ENCODE measurements at regions not wholly inside any gene's neighbourhood (a gene's known extent, or its start where the extent isn't known, plus 50 kb on each side); places are given as distances from the start of the nearest gene placed in this dataset.

DNA sequence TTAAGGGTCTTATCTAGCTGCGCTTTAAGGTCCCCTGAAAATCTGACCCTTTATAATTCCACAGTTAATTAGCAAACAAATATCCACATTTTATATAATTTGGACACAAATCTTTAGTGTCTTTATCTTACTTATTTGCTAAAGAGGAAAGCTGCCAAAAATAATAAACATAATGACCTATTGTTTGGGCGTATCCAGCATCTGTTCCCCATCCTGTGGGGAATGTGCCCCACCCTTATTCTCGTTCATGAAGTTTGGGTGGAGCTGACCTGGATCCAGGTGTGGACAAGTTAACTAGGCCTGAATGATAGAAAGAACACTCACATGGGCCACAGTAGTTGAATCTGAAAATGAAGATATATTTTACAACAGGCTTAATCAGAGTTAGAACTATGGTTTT is 218.3 kb downstream of the CRPPA start:
- H3K27me3 Mint-ChIP-seq (ENCODE audit: low read depth) = no peaks in the 10 kb centered on the region
- H3K27ac Mint-ChIP-seq = no peak overlapping the region
- no peak for DNase-seq
- peaks cover 5% of the 10 kb centered on the region for H3K9me3 Mint-ChIP-seq (ENCODE audit: insufficient read depth)
- no peaks in the 10 kb centered on the region for H3K4me1 Mint-ChIP-seq (ENCODE audit: low read depth)
- H3K4me3 Mint-ChIP-seq = no peak overlapping the region
- ChIA-PET CTCF (no interaction called here), POLR2A (no interaction called here)
- ATAC-seq = no peak
- no peaks in the 10 kb centered on the region for H3K36me3 Mint-ChIP-seq (ENCODE audit: low read depth)

DNA sequence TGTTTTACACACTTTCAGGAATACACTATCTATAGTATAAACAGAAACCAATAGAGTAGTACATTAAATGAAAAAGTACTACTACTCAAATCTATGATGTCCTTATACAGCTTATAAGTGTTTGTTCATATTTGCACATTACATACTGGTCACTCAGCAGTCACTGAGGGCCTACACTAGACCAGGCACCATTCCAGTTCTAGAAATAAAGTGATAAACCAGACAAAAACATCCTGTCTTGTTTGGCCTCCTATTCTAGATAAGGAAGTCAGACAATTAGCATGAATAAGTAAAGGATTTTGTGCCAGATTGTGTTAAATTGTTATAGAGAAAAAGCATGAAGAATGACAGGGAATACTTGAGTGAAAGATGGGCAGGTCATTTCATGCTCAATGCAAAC is 219.0 kb downstream of the CRPPA start:
- DNase-seq (no peak), ATAC-seq (no peak)
- ChIA-PET CTCF (no interaction called here), POLR2A (no interaction called here)
- Mint-ChIP-seq H3K9me3 (ENCODE audit: insufficient read depth) (peaks cover 5% of the 10 kb centered on the region), H3K36me3 (ENCODE audit: low read depth) (no peaks in the 10 kb centered on the region), H3K27ac (no peak overlapping the region), H3K4me3 (no peak overlapping the region), H3K4me1 (ENCODE audit: low read depth) (no peaks in the 10 kb centered on the region), H3K27me3 (ENCODE audit: low read depth) (no peaks in the 10 kb centered on the region)

DNA sequence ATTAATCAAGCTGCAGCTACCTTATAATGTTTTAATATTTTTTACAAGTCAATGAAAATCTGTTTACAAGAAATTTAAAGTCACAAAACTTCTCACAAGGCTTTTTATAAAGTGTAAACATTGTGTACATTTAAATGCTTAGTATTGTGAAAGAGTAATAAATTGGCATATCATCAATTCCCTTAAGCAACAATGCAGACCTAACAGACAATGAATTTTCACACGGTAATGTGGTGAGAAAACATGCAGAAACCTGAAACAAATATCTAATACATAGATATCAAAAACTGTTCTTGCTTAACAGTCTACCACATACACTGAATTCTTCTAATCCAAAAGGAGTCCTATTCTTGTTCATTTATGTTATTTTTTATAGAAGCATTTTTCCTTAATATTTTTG is 220.7 kb downstream of the CRPPA start:
- DNase-seq = no peak
- CTCF ChIA-PET = interaction anchor here (1.3 kb wide), 1 partner anchor 102 kb away, joined by 3 read pairs; no protein-coding TSS in a partner anchor
- H3K27me3 Mint-ChIP-seq (ENCODE audit: low read depth) = no peaks in the 10 kb centered on the region

DNA sequence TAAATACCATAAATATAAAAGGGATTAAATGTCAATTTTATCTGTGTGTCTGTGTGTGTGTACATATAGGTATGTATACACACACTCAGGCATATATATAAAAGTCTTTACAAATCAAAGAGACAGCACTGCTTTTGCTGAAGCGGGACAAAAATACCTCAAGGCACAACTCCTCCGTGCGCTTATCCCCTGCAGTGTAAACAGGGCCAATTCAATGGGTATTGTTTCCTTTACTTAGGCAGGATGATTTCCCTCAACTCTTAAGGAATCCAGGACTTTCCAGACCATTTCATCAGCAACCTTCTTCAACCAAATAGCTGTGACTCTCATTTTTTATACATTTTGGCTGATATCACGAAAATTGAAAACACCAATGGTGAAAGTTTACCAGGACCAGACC is 227.7 kb downstream of the CRPPA start:
- Mint-ChIP-seq H3K36me3 (ENCODE audit: low read depth) (no peaks in the 10 kb centered on the region), H3K4me3 (no peak overlapping the region), H3K27ac (no peak overlapping the region), H3K27me3 (ENCODE audit: low read depth) (no peaks in the 10 kb centered on the region), H3K4me1 (ENCODE audit: low read depth) (no peaks in the 10 kb centered on the region), H3K9me3 (ENCODE audit: insufficient read depth) (no peaks in the 10 kb centered on the region)
- ChIA-PET POLR2A (no interaction called here), CTCF (interaction anchor here (0.7 kb wide), 1 partner anchor 1576 kb away, joined by 3 read pairs; no protein-coding TSS in a partner anchor)
- no peak for DNase-seq
- no peak for ATAC-seq

More for the DNA sequence above, 220.7 kb downstream of the CRPPA start:
- H3K9me3 Mint-ChIP-seq (ENCODE audit: insufficient read depth) = peaks cover 5% of the 10 kb centered on the region
- no peak for ATAC-seq
- H3K27ac Mint-ChIP-seq = no peak overlapping the region
- H3K4me3 Mint-ChIP-seq = no peak overlapping the region
- H3K36me3 Mint-ChIP-seq (ENCODE audit: low read depth) = no peaks in the 10 kb centered on the region
- H3K4me1 Mint-ChIP-seq (ENCODE audit: low read depth) = no peaks in the 10 kb centered on the region
- POLR2A ChIA-PET = no interaction called here

DNA sequence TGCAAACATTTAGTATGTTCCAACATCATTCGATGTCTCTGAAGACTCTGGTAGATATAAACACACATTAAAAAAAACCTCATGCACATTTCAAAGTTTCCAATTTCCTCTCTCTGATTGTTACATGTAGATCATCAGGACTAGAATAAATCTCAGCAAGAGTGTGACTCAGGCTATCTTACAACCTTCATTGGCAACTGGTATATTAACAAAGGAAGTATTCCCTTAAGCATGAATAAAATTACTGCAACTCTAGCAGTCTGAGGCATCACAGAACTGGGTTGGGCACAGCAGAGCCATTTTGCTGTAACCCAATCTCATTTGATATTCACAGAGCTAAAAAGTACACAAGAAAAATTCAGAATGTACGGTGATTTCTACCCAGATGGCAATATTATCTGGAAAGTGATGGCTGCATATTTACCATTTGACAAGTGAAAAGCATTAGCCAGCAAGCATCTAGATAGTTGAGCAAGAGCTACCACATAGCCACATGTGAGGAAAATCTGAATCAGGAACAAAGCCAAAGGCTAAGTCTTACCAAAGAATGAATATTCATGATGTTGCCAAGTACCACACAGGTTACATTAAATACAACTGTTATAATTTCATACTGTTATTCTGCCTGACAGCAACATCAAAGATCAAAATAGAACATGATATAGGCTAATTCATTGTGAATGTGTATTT is 232.2 kb downstream of the CRPPA start:
- ATAC-seq (no peak), DNase-seq (no peak)
- Mint-ChIP-seq H3K36me3 (ENCODE audit: low read depth) (no peaks in the 10 kb centered on the region), H3K27me3 (ENCODE audit: low read depth) (no peaks in the 10 kb centered on the region), H3K4me1 (ENCODE audit: low read depth) (no peaks in the 10 kb centered on the region), H3K27ac (no peak overlapping the region), H3K9me3 (ENCODE audit: insufficient read depth) (no peaks in the 10 kb centered on the region), H3K4me3 (no peak overlapping the region)
- ChIA-PET CTCF (no interaction called here), POLR2A (no interaction called here)

DNA sequence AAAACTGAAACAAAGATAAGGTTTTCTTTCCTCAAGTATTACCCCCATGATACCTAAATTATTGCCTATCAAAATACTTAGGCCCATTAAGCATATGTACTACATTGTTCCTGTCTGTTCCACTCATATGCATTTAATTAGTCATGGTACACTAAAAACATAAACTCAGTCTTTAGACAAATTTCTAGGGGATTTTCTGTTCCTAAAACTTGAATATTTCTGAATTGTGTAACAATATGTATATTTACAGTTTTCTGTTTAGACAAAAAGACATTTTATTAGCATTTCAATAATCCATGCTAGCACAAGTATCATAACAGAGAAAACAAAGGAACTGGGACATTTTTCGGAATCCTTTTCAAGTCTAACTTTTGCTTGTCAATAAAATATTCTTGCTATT is 234.2 kb downstream of the CRPPA start:
- ChIA-PET CTCF (no interaction called here), POLR2A (no interaction called here)
- Mint-ChIP-seq H3K36me3 (ENCODE audit: low read depth) (no peaks in the 10 kb centered on the region), H3K9me3 (ENCODE audit: insufficient read depth) (no peaks in the 10 kb centered on the region), H3K27ac (no peak overlapping the region), H3K4me1 (ENCODE audit: low read depth) (no peaks in the 10 kb centered on the region), H3K4me3 (no peak overlapping the region), H3K27me3 (ENCODE audit: low read depth) (no peaks in the 10 kb centered on the region)
- ATAC-seq (no peak), DNase-seq (no peak)

DNA sequence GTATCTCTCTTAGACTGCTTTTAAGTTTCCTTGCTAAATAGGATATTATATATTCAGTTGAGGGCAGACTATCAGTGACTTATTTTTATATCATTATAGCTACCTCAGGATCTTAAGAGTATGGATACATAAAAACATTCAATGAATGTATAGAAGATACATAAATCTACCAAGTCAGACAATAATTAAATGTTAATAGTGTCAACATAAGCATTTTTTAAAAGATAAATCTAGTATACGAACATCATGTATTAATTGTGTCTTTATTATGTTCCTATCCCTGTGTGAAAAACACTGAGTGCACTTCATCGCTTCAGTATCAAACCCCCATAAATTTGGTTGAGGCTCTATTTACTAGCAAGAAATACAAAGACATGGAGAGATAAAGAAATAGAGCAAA is 242.8 kb downstream of the CRPPA start:
- no peaks in the 10 kb centered on the region for H3K9me3 Mint-ChIP-seq (ENCODE audit: insufficient read depth)
- no peaks in the 10 kb centered on the region for H3K4me1 Mint-ChIP-seq (ENCODE audit: low read depth)
- ATAC-seq = no peak
- ChIA-PET POLR2A (no interaction called here), CTCF (no interaction called here)
- H3K27me3 Mint-ChIP-seq (ENCODE audit: low read depth) = no peaks in the 10 kb centered on the region
- no peak overlapping the region for H3K4me3 Mint-ChIP-seq
- H3K36me3 Mint-ChIP-seq (ENCODE audit: low read depth) = no peaks in the 10 kb centered on the region
- DNase-seq = no peak
- no peak overlapping the region for H3K27ac Mint-ChIP-seq

DNA sequence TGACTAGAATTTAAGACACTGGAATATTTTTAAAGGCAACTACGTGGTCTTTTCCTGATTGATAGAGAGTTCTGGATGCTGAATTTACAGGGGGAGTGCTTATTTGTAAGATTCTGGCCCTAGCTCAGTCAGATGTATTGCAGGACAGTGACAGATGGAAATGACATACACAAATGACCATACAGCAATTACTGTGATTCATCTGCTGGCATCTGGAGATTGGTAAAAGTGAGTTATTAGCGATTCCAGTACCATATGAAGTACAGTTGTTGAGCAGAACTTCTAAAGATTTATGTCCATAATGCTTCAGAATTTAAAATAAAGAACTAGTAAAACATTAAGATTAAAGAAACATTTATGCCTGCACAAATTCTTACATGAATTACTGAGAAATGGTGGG is 243.2 kb downstream of the CRPPA start:
- ATAC-seq (no peak), DNase-seq (no peak)
- ChIA-PET CTCF (no interaction called here), POLR2A (no interaction called here)
- no peaks in the 10 kb centered on the region for H3K4me1 Mint-ChIP-seq (ENCODE audit: low read depth)
- H3K27me3 Mint-ChIP-seq (ENCODE audit: low read depth) = no peaks in the 10 kb centered on the region
- no peaks in the 10 kb centered on the region for H3K36me3 Mint-ChIP-seq (ENCODE audit: low read depth)
- no peaks in the 10 kb centered on the region for H3K9me3 Mint-ChIP-seq (ENCODE audit: insufficient read depth)
- no peak overlapping the region for H3K27ac Mint-ChIP-seq
- no peak overlapping the region for H3K4me3 Mint-ChIP-seq

DNA sequence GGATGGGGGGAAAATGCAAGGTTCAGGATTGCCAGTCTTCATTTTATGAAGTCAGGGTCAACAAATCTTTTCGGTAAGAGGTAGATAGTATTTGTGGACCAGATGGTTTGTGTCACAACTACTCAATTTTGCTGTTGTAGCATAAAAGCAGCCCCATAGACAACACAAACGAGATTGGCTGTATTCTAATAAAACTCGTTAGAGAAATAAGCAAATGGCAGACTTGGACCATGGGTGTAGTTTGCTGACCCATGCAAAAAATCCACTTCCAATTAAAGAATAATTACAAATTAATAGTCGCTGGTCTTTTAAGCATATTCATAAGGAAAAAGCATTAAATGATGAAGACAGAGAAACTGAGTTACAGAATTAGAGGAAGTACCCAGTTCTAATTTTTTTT is 247.1 kb downstream of the CRPPA start:
- ChIA-PET POLR2A (no interaction called here), CTCF (no interaction called here)
- Mint-ChIP-seq H3K4me3 (no peak overlapping the region), H3K27me3 (ENCODE audit: low read depth) (no peaks in the 10 kb centered on the region), H3K27ac (no peak overlapping the region), H3K4me1 (ENCODE audit: low read depth) (no peaks in the 10 kb centered on the region), H3K9me3 (ENCODE audit: insufficient read depth) (no peaks in the 10 kb centered on the region), H3K36me3 (ENCODE audit: low read depth) (no peaks in the 10 kb centered on the region)
- no peak for ATAC-seq
- no peak for DNase-seq

DNA sequence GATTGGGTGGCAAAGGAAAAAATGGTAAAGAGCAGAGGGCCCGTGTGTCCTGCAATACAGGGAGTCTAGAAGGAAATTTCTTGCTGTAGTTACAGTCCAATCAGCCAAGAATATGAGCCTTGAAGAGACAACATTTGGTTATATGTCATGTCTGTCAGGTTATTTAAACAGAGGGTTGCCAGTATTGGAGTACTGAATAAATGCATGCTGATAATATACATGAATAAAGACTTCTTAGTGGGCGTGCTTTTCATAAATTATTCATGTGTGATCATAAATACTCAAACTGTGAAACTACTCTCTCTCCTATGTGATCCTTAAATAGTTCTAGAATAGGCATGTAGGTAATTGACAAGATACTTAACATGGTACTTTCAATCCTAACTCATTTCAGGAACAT is 249.0 kb downstream of the CRPPA start:
- H3K9me3 Mint-ChIP-seq (ENCODE audit: insufficient read depth) = no peaks in the 10 kb centered on the region
- CTCF ChIA-PET = no interaction called here
- no peaks in the 10 kb centered on the region for H3K27me3 Mint-ChIP-seq (ENCODE audit: low read depth)

DNA sequence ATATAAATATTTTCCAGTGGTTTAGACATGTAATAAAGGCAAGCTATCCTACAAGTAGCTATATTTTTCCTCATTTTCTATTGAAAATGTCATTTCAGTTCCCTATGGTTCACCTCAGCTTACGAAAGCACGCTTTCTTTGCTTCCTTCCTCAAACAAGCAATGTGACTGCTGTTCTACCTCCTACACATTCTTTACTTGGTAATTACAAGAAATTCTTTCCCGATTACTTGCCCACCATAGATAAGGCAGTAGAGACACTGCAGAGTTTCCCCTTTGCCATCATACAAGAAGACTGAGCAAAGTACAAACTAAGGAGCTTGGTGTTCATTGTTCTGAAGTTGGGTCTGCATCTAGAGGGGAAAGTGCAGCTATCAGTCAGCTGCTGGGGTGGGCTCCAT is 249.4 kb downstream of the CRPPA start:
- DNase-seq (no peak), ATAC-seq (no peak)
- no peaks in the 10 kb centered on the region for H3K36me3 Mint-ChIP-seq (ENCODE audit: low read depth)
- H3K9me3 Mint-ChIP-seq (ENCODE audit: insufficient read depth) = no peaks in the 10 kb centered on the region
- POLR2A ChIA-PET = no interaction called here
- H3K4me1 Mint-ChIP-seq (ENCODE audit: low read depth) = no peaks in the 10 kb centered on the region
- CTCF ChIA-PET = no interaction called here
- no peak overlapping the region for H3K4me3 Mint-ChIP-seq
- no peaks in the 10 kb centered on the region for H3K27me3 Mint-ChIP-seq (ENCODE audit: low read depth)
- no peak overlapping the region for H3K27ac Mint-ChIP-seq

More for the DNA sequence above, 249.0 kb downstream of the CRPPA start:
- Mint-ChIP-seq H3K4me3 (no peak overlapping the region), H3K4me1 (ENCODE audit: low read depth) (no peaks in the 10 kb centered on the region), H3K36me3 (ENCODE audit: low read depth) (no peaks in the 10 kb centered on the region), H3K27ac (no peak overlapping the region)
- ATAC-seq (no peak), DNase-seq (no peak)
- POLR2A ChIA-PET = no interaction called here

DNA sequence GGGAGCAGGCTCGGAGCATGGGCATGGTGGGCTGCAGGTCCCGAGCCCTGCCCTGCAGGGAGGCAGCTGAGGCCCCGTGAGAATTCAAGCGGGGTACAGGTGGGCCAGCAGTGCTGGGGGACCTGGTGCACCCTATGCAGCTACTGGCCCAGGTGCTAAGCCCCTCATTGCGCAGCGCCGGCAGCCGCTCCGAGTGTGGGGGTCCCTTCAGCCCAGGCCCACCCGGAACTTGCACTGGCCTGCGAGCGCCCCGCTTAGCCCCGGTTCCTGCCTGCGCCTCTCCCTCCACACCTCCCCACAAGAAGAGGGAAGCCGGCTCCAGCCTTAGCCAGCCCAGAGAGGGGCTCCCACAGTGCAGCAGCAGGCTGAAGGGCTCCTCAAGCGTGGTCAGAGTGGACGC is 250.7 kb downstream of the CRPPA start:
- DNase-seq (no peak), ATAC-seq (no peak)
- ChIA-PET CTCF (no interaction called here), POLR2A (no interaction called here)
- Mint-ChIP-seq H3K4me3 (no peak overlapping the region), H3K9me3 (ENCODE audit: insufficient read depth) (no peaks in the 10 kb centered on the region), H3K27me3 (ENCODE audit: low read depth) (no peaks in the 10 kb centered on the region), H3K27ac (no peak overlapping the region), H3K4me1 (ENCODE audit: low read depth) (no peaks in the 10 kb centered on the region), H3K36me3 (ENCODE audit: low read depth) (no peaks in the 10 kb centered on the region)

DNA sequence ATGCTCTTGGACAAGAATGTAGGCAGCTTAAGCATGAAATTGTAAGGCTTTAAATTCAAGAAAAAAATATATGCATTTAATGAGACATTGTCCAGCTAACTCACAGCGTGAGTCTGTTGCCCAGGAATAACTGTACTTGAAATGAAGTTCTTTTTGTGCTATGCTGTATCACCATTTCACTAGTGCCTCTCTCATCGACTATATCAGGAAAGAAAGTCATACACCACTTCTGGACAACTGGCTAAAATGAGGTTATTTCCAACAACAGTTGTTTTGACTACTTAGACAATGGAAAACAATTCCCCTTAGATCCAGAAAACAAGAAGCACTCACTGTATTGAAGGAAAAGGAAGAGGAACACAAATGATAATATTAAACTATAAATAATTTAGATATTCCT is 251.8 kb downstream of the CRPPA start:
- Mint-ChIP-seq H3K27ac (no peak overlapping the region), H3K4me3 (no peak overlapping the region), H3K4me1 (ENCODE audit: low read depth) (no peaks in the 10 kb centered on the region), H3K9me3 (ENCODE audit: insufficient read depth) (no peaks in the 10 kb centered on the region), H3K27me3 (ENCODE audit: low read depth) (no peaks in the 10 kb centered on the region), H3K36me3 (ENCODE audit: low read depth) (no peaks in the 10 kb centered on the region)
- ChIA-PET CTCF (no interaction called here), POLR2A (no interaction called here)
- ATAC-seq (no peak), DNase-seq (no peak)

Data from activated CD8-positive, alpha-beta T cell treated with anti-CD3 and anti-CD28 coated beads, Interleukin-2, amount 10 ng/mL, durations not matched to agents 7 days and 5 days (primary cell).